Body of pancreas (tissue), 4 donors: ENCODE measurements at regions not wholly inside any gene's neighbourhood (a gene's known extent, or its start where the extent isn't known, plus 50 kb on each side); places are given as distances from the start of the nearest gene placed in this dataset.

ENCODE experiments used
- CTCF ChIP-seq, 7 experiments: fragments of 450-650 bp in 4 of 7; fragments of 200-600 bp in 3 of 7; sonication (generic) in 3 of 7; IDR thresholded peaks; one replicate each; pipeline ENCODE4 v1.5.1; 2016 to 2019; ENCODE audit warnings: antibody characterized with exemption in 7 of 7
- POLR2A ChIP-seq, 3 donors: fragments of 450-650 bp; IDR thresholded peaks; one replicate each; pipeline ENCODE4 v1.6.1; 2016; ENCODE audit warnings: antibody characterized with exemption in 3 of 3, mild to moderate bottlenecking in 2 of 3

- no peak for TF ChIP-seq CTCF (IDR thresholded peaks at IDR 0.05)
- TF ChIP-seq POLR2A (IDR thresholded peaks at IDR 0.05): no peak
Observed at GRCh38 chr12:91853350-91854127, 292.1 kb downstream of the BTG1 start.
